ENCODE measurements at regions not wholly inside any gene's neighbourhood (a gene's known extent, or its start where the extent isn't known, plus 50 kb on each side); places are given as distances from the start of the nearest gene placed in this dataset.

- no peak for TF ChIP-seq POLR2A (IDR thresholded peaks at IDR 0.05)
- TF ChIP-seq CTCF (IDR thresholded peaks at IDR 0.05) = no peak
These were observed 73.4 kb upstream of the CDH12 start for GRCh38 chr5:22926574-22926973.

Measured in body of pancreas (tissue), 4 donors.